SK-N-SH (cell line): ENCODE measurements at regions not wholly inside any gene's neighbourhood (a gene's known extent, or its start where the extent isn't known, plus 50 kb on each side); places are given as distances from the start of the nearest gene placed in this dataset.

Experiments
- CTCF ChIA-PET: fragments of 300-600, 350-600 bp; formaldehyde crosslinking; extraction: SDS; loops from one replicate; lab custom pipeline; 2021; lab: Yijun Ruan, JAX
- POLR2A ChIA-PET: fragments of 350-600 bp; sonication (Branson Sonifier 250); formaldehyde crosslinking; extraction: SDS; loops from one replicate; lab custom pipeline; 2020; ENCODE audit warnings: antibody characterized with exemption, inconsistent platforms; lab: Yijun Ruan, JAX
- DNase-seq: peaks from one replicate; pipeline ENCODE4 v3.0.0; 2012
- H2AFZ ChIP-seq: fragments of 200-600 bp; sonication (generic); 2 replicates; pipeline ENCODE4 v1.8.1; 2016; ENCODE audit warnings: antibody characterized with exemption, mild to moderate bottlenecking, low read depth
- H3F3A ChIP-seq: fragments of 200-600 bp; sonication (generic); replicated peaks from 2 replicates; pipeline ENCODE3; 2016; ENCODE audit warnings: antibody characterized with exemption, mild to moderate bottlenecking; ENCODE audit not compliant: insufficient read depth
- H3K27ac ChIP-seq, 2 experiments: fragments of 200-500 bp in 1 of 2; fragments of 200-600 bp in 1 of 2; sonication (Bioruptor generic) in 1 of 2; sonication (generic), shearing (Covaris generic) in 1 of 2; 2 replicates each; pipeline versions ENCODE4 v1.5.1 to v1.6.1; 2014 to 2016; ENCODE audit warnings: low read depth in 2 of 2, inconsistent platforms in 1 of 2, low read length in 1 of 2, mild to moderate bottlenecking in 1 of 2, mixed read lengths in 1 of 2
- H3K27me3 ChIP-seq: fragments of 200-600 bp; sonication (generic), shearing (Covaris generic); 2 replicates; pipeline ENCODE4 v1.6.1; 2016; ENCODE audit warnings: mixed run types; ENCODE audit not compliant: insufficient read depth
- H3K36me3 ChIP-seq, 2 experiments: fragments of 200-500 bp in 1 of 2; fragments of 200-600 bp in 1 of 2; sonication (Bioruptor generic) in 1 of 2; sonication (generic) in 1 of 2; replicated peaks in 1 of 2; 2 replicates each; pipeline versions ENCODE3 to v1.5.1; 2014 to 2016; ENCODE audit warnings: low read length in 1 of 2, mild to moderate bottlenecking in 1 of 2; ENCODE audit not compliant: insufficient read depth in 2 of 2, control insufficient read depth in 1 of 2
- H3K4me1 ChIP-seq, 2 experiments: fragments of 200-500 bp in 1 of 2; fragments of 200-600 bp in 1 of 2; sonication (Bioruptor generic) in 1 of 2; sonication (generic), shearing (Covaris generic) in 1 of 2; 2 replicates each; pipeline versions ENCODE4 v1.5.1 to v1.6.1; 2014 to 2016; ENCODE audit warnings: low read depth in 1 of 2, low read length in 1 of 2, mixed run types in 1 of 2; ENCODE audit not compliant: insufficient read depth in 2 of 2, control insufficient read depth in 1 of 2
- H3K4me2 ChIP-seq: fragments of 200-600 bp; sonication (generic), shearing (Covaris generic); 2 replicates; pipeline ENCODE4 v1.6.1; 2017; ENCODE audit warnings: mixed run types
- H3K4me3 ChIP-seq, 2 experiments: fragments of 200-500 bp in 1 of 2; fragments of 200-600 bp in 1 of 2; sonication (Bioruptor generic) in 1 of 2; sonication (generic), shearing (Covaris generic) in 1 of 2; 2 replicates each; pipeline versions ENCODE4 v1.5.1 to v1.8.1; 2014 to 2016; ENCODE audit warnings: low read depth in 2 of 2, inconsistent platforms in 1 of 2, low read length in 1 of 2, mild to moderate bottlenecking in 1 of 2, mixed read lengths in 1 of 2, moderate library complexity in 1 of 2
- H3K79me2 ChIP-seq: fragments of 200-600 bp; sonication (generic); 2 replicates; pipeline ENCODE4 v1.8.1; 2017; ENCODE audit warnings: mild to moderate bottlenecking; ENCODE audit not compliant: insufficient read depth
- H3K9ac ChIP-seq: fragments of 200-600 bp; sonication (generic); 2 replicates; pipeline ENCODE4 v1.6.1; 2017; ENCODE audit warnings: mixed run types
- H3K9me2 ChIP-seq: fragments of 200-600 bp; sonication (generic); 2 replicates; pipeline ENCODE4 v1.6.1; 2017; ENCODE audit warnings: mixed run types
- H3K9me3 ChIP-seq: fragments of 200-600 bp; sonication (generic); 2 replicates; pipeline ENCODE4 v1.6.1; 2017; ENCODE audit warnings: mixed run types, mild to moderate bottlenecking, moderate library complexity
- H4K20me1 ChIP-seq: fragments of 200-600 bp; sonication (generic); 2 replicates; pipeline ENCODE4 v1.6.1; 2017; ENCODE audit warnings: mild to moderate bottlenecking, mixed run types; ENCODE audit not compliant: insufficient read depth
- CHD2 ChIP-seq: fragments of 150-350 bp; IDR thresholded peaks from 2 replicates; pipeline ENCODE4 v1.6.1; 2018; ENCODE audit warnings: low read length; ENCODE audit not compliant: partially characterized antibody
- CTCF ChIP-seq: fragments of 200-600 bp; sonication (generic); IDR thresholded peaks from 2 replicates; pipeline ENCODE4 v1.6.1; 2017; ENCODE audit warnings: antibody characterized with exemption, mild to moderate bottlenecking, moderate library complexity
- ELF1 ChIP-seq: IDR thresholded peaks from 2 replicates; pipeline ENCODE4 v1.4.0; 2012
- EZH2phosphoT487 ChIP-seq: fragments of 200-600 bp; sonication (generic); IDR thresholded peaks from 2 replicates; pipeline ENCODE4 v1.6.1; 2017; ENCODE audit warnings: low read depth, mixed run types, mild to moderate bottlenecking, antibody characterized with exemption, moderate library complexity, borderline replicate concordance
- FOSL2 ChIP-seq: IDR thresholded peaks from 2 replicates; pipeline ENCODE4 v1.4.0; 2012; ENCODE audit warnings: low read depth, mild to moderate bottlenecking, moderate library complexity, borderline replicate concordance
- JUND ChIP-seq: IDR thresholded peaks from 2 replicates; pipeline ENCODE4 v1.4.0; 2012
- MAX ChIP-seq: IDR thresholded peaks from 2 replicates; pipeline ENCODE4 v1.4.0; 2012; ENCODE audit warnings: low read depth
- MXI1 ChIP-seq: IDR thresholded peaks from 2 replicates; pipeline ENCODE4 v1.6.1; 2012; ENCODE audit warnings: mild to moderate bottlenecking, low read depth, low read length, improper control_type of control experiment
- POLR2AphosphoS5 ChIP-seq: IDR thresholded peaks from 2 replicates; pipeline ENCODE4 v1.6.1; 2012; ENCODE audit warnings: low read depth, low read length
- RAD21 ChIP-seq: IDR thresholded peaks from 2 replicates; pipeline ENCODE4 v1.6.1; 2012; ENCODE audit warnings: mild to moderate bottlenecking, low read length
- RCOR1 ChIP-seq: fragments of 150-350 bp; IDR thresholded peaks from 2 replicates; pipeline ENCODE4 v1.6.1; 2017; ENCODE audit warnings: antibody characterized with exemption, low read length
- RFX5 ChIP-seq: IDR thresholded peaks from 2 replicates; pipeline ENCODE4 v1.6.1; 2012; ENCODE audit warnings: mild to moderate bottlenecking, improper control_type of control experiment, low read length
- SIN3A ChIP-seq: IDR thresholded peaks from 2 replicates; pipeline ENCODE4 v1.6.1; 2012; ENCODE audit warnings: low read depth, mild to moderate bottlenecking, low read length, moderate library complexity, borderline replicate concordance
- SMC3 ChIP-seq: IDR thresholded peaks from 2 replicates; pipeline ENCODE4 v1.6.1; 2012; ENCODE audit warnings: low read depth, low read length, improper control_type of control experiment
- TCF12 ChIP-seq: IDR thresholded peaks from 2 replicates; pipeline ENCODE4 v1.4.0; 2012
- USF1 ChIP-seq: IDR thresholded peaks from 2 replicates; pipeline ENCODE4 v1.4.0; 2012; ENCODE audit warnings: low read depth, borderline replicate concordance
- USF2 ChIP-seq: fragments of 150-350 bp; IDR thresholded peaks from 2 replicates; pipeline ENCODE4 v1.6.1; 2017; ENCODE audit warnings: antibody characterized with exemption, low read length, low read depth, borderline replicate concordance
- ZBTB33 ChIP-seq: IDR thresholded peaks from 2 replicates; pipeline ENCODE4 v1.4.0; 2012; ENCODE audit warnings: low read depth, borderline replicate concordance
- WGBS: methylation state at CpG from one replicate; pipeline ENCODE4 v1.1.6; 2017; ENCODE audit warnings: low lambda C conversion rate; 5-methylcytosine and 5-hydroxymethylcytosine counted together
- TF ChIP-seq, protein P1 (sequence below): IDR thresholded peaks from 2 replicates; pipeline ENCODE4; 2012

GRCh38 chr9:82499337-82499736 lies 510.8 kb downstream of the SPATA31D1 start (continued):
- no peak for TF ChIP-seq USF2
- TF ChIP-seq, protein P1, sequence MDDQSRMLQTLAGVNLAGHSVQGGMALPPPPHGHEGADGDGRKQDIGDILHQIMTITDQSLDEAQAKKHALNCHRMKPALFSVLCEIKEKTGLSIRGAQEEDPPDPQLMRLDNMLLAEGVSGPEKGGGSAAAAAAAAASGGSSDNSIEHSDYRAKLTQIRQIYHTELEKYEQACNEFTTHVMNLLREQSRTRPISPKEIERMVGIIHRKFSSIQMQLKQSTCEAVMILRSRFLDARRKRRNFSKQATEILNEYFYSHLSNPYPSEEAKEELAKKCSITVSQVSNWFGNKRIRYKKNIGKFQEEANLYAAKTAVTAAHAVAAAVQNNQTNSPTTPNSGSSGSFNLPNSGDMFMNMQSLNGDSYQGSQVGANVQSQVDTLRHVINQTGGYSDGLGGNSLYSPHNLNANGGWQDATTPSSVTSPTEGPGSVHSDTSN, result no peak
- TF ChIP-seq CHD2, result no peak

GRCh38 chr9:82504620-82505019 lies 516.0 kb downstream of the SPATA31D1 start:
- H4K20me1 ChIP-seq, result no peaks in the 10 kb centered on the region
- H3K4me2 ChIP-seq, result no peak overlapping the region
- WGBS, result 18% methylated on average over 2 of the region's 2 CpGs
- H3K9me3 ChIP-seq, result no peaks in the 10 kb centered on the region
- H3K27me3 ChIP-seq, result no peaks in the 10 kb centered on the region
- POLR2A ChIA-PET, result no interaction called here
- H3F3A ChIP-seq, result no peaks in the 10 kb centered on the region
- H3K36me3 ChIP-seq, result no peaks in the 10 kb centered on the region
- CTCF ChIA-PET, result no interaction called here
- DNase-seq, result no peak
- H3K4me3 ChIP-seq, result no peak overlapping the region
- H2AFZ ChIP-seq, result no peak overlapping the region
- H3K79me2 ChIP-seq, result no peaks in the 10 kb centered on the region
- H3K27ac ChIP-seq, result no peak overlapping the region
- no peaks in the 10 kb centered on the region for H3K4me1 ChIP-seq
- TF ChIP-seq SIN3A (no peak), ZBTB33 (no peak), JUND (no peak), MAX (no peak), CTCF (no peak; the same call in 1 of the 2 replicates), POLR2AphosphoS5 (no peak), SMC3 (no peak), RAD21 (no peak), CHD2 (no peak), TCF12 (no peak), RCOR1 (no peak), MXI1 (no peak), FOSL2 (no peak), RFX5 (no peak), USF1 (no peak), EZH2phosphoT487 (no peak), ELF1 (no peak)
- no peak overlapping the region for H3K9ac ChIP-seq
- no peaks in the 10 kb centered on the region for H3K9me2 ChIP-seq
